ENCODE measurements at regions not wholly inside any gene's neighbourhood (a gene's known extent, or its start where the extent isn't known, plus 50 kb on each side); places are given as distances from the start of the nearest gene placed in this dataset.

- ChIA-PET POLR2A (no interaction called here), CTCF (no interaction called here)
- DNase-seq (ENCODE audit: extremely low spot score), result no peak
- TF ChIP-seq CTCF (IDR thresholded peaks at IDR 0.05; ENCODE audit: control extremely low read depth, extremely low read depth, low read depth, missing control alignments), result no peak
Observed at GRCh38 chr6:148223424-148223842, 119.2 kb upstream of the SASH1 start.

- CTCF ChIA-PET, result no interaction called here
- POLR2A ChIA-PET, result no interaction called here
- no peak for TF ChIP-seq CTCF (IDR thresholded peaks at IDR 0.05; ENCODE audit: control extremely low read depth, extremely low read depth, low read depth, missing control alignments)
- no peak for DNase-seq (ENCODE audit: extremely low spot score)
Observed at GRCh38 chr6:148225871-148226270, 116.8 kb upstream of the SASH1 start.

GRCh38 chr6:148226284-148226683, 116.4 kb upstream of the SASH1 start:
- ChIA-PET POLR2A (no interaction called here), CTCF (interaction anchor here (0.7 kb wide), 1 partner anchor 14 kb away, joined by 3 read pairs; no protein-coding TSS in a partner anchor)
- TF ChIP-seq CTCF (IDR thresholded peaks at IDR 0.05; ENCODE audit: control extremely low read depth, extremely low read depth, low read depth, missing control alignments), result no peak
- no peak for DNase-seq (ENCODE audit: extremely low spot score)

GRCh38 chr6:148231572-148231971, 111.1 kb upstream of the SASH1 start:
- POLR2A ChIA-PET, result no interaction called here
- CTCF ChIA-PET, result interaction anchor here (2.0 kb wide), 1 partner anchor 55 kb away, joined by 5 read pairs; no protein-coding TSS in a partner anchor
- no peak for TF ChIP-seq CTCF (IDR thresholded peaks at IDR 0.05; ENCODE audit: control extremely low read depth, extremely low read depth, low read depth, missing control alignments)
- no peak for DNase-seq (ENCODE audit: extremely low spot score)

- DNase-seq (ENCODE audit: extremely low spot score), result no peak
- POLR2A ChIA-PET, result no interaction called here
- CTCF ChIA-PET, result no interaction called here
- TF ChIP-seq CTCF (IDR thresholded peaks at IDR 0.05; ENCODE audit: control extremely low read depth, extremely low read depth, low read depth, missing control alignments), result no peak
Observed at GRCh38 chr6:148235446-148235845, 107.2 kb upstream of the SASH1 start.

- POLR2A ChIA-PET, result interaction anchor here (0.5 kb wide), 1 partner anchor 24 kb away, joined by 3 read pairs; no protein-coding TSS in a partner anchor
- CTCF ChIA-PET, result no interaction called here
- no peak for DNase-seq (ENCODE audit: extremely low spot score)
- no peak for TF ChIP-seq CTCF (IDR thresholded peaks at IDR 0.05; ENCODE audit: control extremely low read depth, extremely low read depth, low read depth, missing control alignments)
Observed at GRCh38 chr6:148238713-148239112, 103.9 kb upstream of the SASH1 start.

- ChIA-PET POLR2A (interaction anchor here (0.5 kb wide), 1 partner anchor 23 kb away, joined by 3 read pairs; no protein-coding TSS in a partner anchor), CTCF (no interaction called here)
- no peak for TF ChIP-seq CTCF (IDR thresholded peaks at IDR 0.05; ENCODE audit: control extremely low read depth, extremely low read depth, low read depth, missing control alignments)
- DNase-seq (ENCODE audit: extremely low spot score), result no peak
Observed at GRCh38 chr6:148239215-148239614, 103.4 kb upstream of the SASH1 start.

Data from GM10248 (cell line).